ENCODE measurements at regions not wholly inside any gene's neighbourhood (a gene's known extent, or its start where the extent isn't known, plus 50 kb on each side); places are given as distances from the start of the nearest gene placed in this dataset.
"Not testable (repeated sequence)": the region's sequence is repeated elsewhere in the genome, so short reads cannot be mapped to it uniquely, and the experiment has no call there.

- no peak for DNase-seq (ENCODE audit: low read depth, low spot score)
- Histone ChIP-seq H3K36me3 (ENCODE audit: insufficient read depth, low read length) (no peaks in the 10 kb centered on the region), H3K27ac (no peak overlapping the region), H3K4me3 (no peak overlapping the region), H3K9ac (ENCODE audit: insufficient read length) (no peak overlapping the region), H3K9me3 (ENCODE audit: low read depth, low read length) (no peaks in the 10 kb centered on the region)
- TF ChIP-seq EZH2 (IDR thresholded peaks at IDR 0.05) (no peak), POLR2AphosphoS5 (IDR thresholded peaks at IDR 0.05; ENCODE audit: borderline replicate concordance, low read depth, low read length) (no peak), FOXP2 (optimal IDR thresholded peaks at IDR 0.05; ENCODE audit: control extremely low read depth, extremely low read length, insufficient read depth) (no peak)
Observed at GRCh38 chr22:49393526-49393925, 434.1 kb downstream of the BRD1 start.

GRCh38 chr22:49392841-49393510 lies 434.7 kb downstream of the BRD1 start:
- Histone ChIP-seq H3K27ac (no peak overlapping the region), H3K36me3 (ENCODE audit: insufficient read depth, low read length) (no peaks in the 10 kb centered on the region), H3K4me3 (no peak overlapping the region), H3K9ac (ENCODE audit: insufficient read length) (no peak overlapping the region), H3K9me3 (ENCODE audit: low read depth, low read length) (no peaks in the 10 kb centered on the region)
- no peak for DNase-seq (ENCODE audit: low read depth, low spot score)
- TF ChIP-seq POLR2AphosphoS5 (IDR thresholded peaks at IDR 0.05; ENCODE audit: borderline replicate concordance, low read depth, low read length) = no peak

GRCh38 chr22:49392247-49392646 lies 435.4 kb downstream of the BRD1 start:
- H3K36me3 ChIP-seq (ENCODE audit: insufficient read depth, low read length) = no peaks in the 10 kb centered on the region
- H3K9me3 ChIP-seq (ENCODE audit: low read depth, low read length) = no peaks in the 10 kb centered on the region
- no peak overlapping the region for H3K4me3 ChIP-seq
- no peak for TF ChIP-seq EZH2 (IDR thresholded peaks at IDR 0.05)
- TF ChIP-seq POLR2AphosphoS5 (IDR thresholded peaks at IDR 0.05; ENCODE audit: borderline replicate concordance, low read depth, low read length) = no peak
- no peak for TF ChIP-seq FOXP2 (optimal IDR thresholded peaks at IDR 0.05; ENCODE audit: control extremely low read depth, extremely low read length, insufficient read depth)
- no peak overlapping the region for H3K27ac ChIP-seq
- H3K9ac ChIP-seq (ENCODE audit: insufficient read length) = no peak overlapping the region
- no peak for DNase-seq (ENCODE audit: low read depth, low spot score)

- Histone ChIP-seq H3K27ac (no peak overlapping the region), H3K36me3 (ENCODE audit: insufficient read depth, low read length) (no peaks in the 10 kb centered on the region), H3K9ac (ENCODE audit: insufficient read length) (no peak overlapping the region), H3K9me3 (ENCODE audit: low read depth, low read length) (no peaks in the 10 kb centered on the region), H3K4me3 (no peak overlapping the region)
- TF ChIP-seq EZH2 (IDR thresholded peaks at IDR 0.05) (no peak), POLR2AphosphoS5 (IDR thresholded peaks at IDR 0.05; ENCODE audit: borderline replicate concordance, low read depth, low read length) (no peak)
- DNase-seq (ENCODE audit: low read depth, low spot score) = no peak
Observed at GRCh38 chr22:49391436-49391835, 436.2 kb downstream of the BRD1 start.

GRCh38 chr22:49390954-49391353 lies 436.7 kb downstream of the BRD1 start:
- H3K9ac ChIP-seq (ENCODE audit: insufficient read length) = no peak overlapping the region
- no peaks in the 10 kb centered on the region for H3K9me3 ChIP-seq (ENCODE audit: low read depth, low read length)
- H3K4me3 ChIP-seq = no peak overlapping the region
- H3K36me3 ChIP-seq (ENCODE audit: insufficient read depth, low read length) = no peaks in the 10 kb centered on the region
- H3K27ac ChIP-seq = no peak overlapping the region
- DNase-seq (ENCODE audit: low read depth, low spot score) = no peak
- TF ChIP-seq EZH2 (IDR thresholded peaks at IDR 0.05) (no peak), FOXP2 (optimal IDR thresholded peaks at IDR 0.05; ENCODE audit: control extremely low read depth, extremely low read length, insufficient read depth) (no peak), POLR2AphosphoS5 (IDR thresholded peaks at IDR 0.05; ENCODE audit: borderline replicate concordance, low read depth, low read length) (no peak)

GRCh38 chr22:49383909-49384308 lies 443.8 kb downstream of the BRD1 start:
- H3K9ac ChIP-seq (ENCODE audit: insufficient read length); H3K36me3 ChIP-seq (ENCODE audit: insufficient read depth, low read length); H3K9me3 ChIP-seq (ENCODE audit: low read depth, low read length); DNase-seq (ENCODE audit: low read depth, low spot score); H3K4me3 ChIP-seq; H3K27ac ChIP-seq: not testable (repeated sequence)

GRCh38 chr22:49382451-49382735 lies 445.3 kb downstream of the BRD1 start:
- DNase-seq (ENCODE audit: low read depth, low spot score) = no peak
- TF ChIP-seq FOXP2 (optimal IDR thresholded peaks at IDR 0.05; ENCODE audit: control extremely low read depth, extremely low read length, insufficient read depth) (no peak), EZH2 (IDR thresholded peaks at IDR 0.05) (no peak), POLR2AphosphoS5 (IDR thresholded peaks at IDR 0.05; ENCODE audit: borderline replicate concordance, low read depth, low read length) (no peak)
- Histone ChIP-seq H3K36me3 (ENCODE audit: insufficient read depth, low read length) (no peaks in the 10 kb centered on the region), H3K9me3 (ENCODE audit: low read depth, low read length) (no peaks in the 10 kb centered on the region), H3K9ac (ENCODE audit: insufficient read length) (no peak overlapping the region), H3K4me3 (no peak overlapping the region), H3K27ac (no peak overlapping the region)

- no peak for DNase-seq (ENCODE audit: low read depth, low spot score)
- no peak overlapping the region for H3K4me3 ChIP-seq
- no peak overlapping the region for H3K27ac ChIP-seq
- TF ChIP-seq EZH2 (IDR thresholded peaks at IDR 0.05) = no peak
- no peak for TF ChIP-seq POLR2AphosphoS5 (IDR thresholded peaks at IDR 0.05; ENCODE audit: borderline replicate concordance, low read depth, low read length)
- TF ChIP-seq FOXP2 (optimal IDR thresholded peaks at IDR 0.05; ENCODE audit: control extremely low read depth, extremely low read length, insufficient read depth) = no peak
- H3K36me3 ChIP-seq (ENCODE audit: insufficient read depth, low read length) = no peaks in the 10 kb centered on the region
- H3K9me3 ChIP-seq (ENCODE audit: low read depth, low read length) = no peaks in the 10 kb centered on the region
- H3K9ac ChIP-seq (ENCODE audit: insufficient read length) = no peak overlapping the region
Observed at GRCh38 chr22:49381595-49382450, 445.9 kb downstream of the BRD1 start.

- Histone ChIP-seq H3K4me3 (no peak overlapping the region), H3K9me3 (ENCODE audit: low read depth, low read length) (no peaks in the 10 kb centered on the region), H3K36me3 (ENCODE audit: insufficient read depth, low read length) (no peaks in the 10 kb centered on the region), H3K27ac (no peak overlapping the region), H3K9ac (ENCODE audit: insufficient read length) (no peak overlapping the region)
- TF ChIP-seq POLR2AphosphoS5 (IDR thresholded peaks at IDR 0.05; ENCODE audit: borderline replicate concordance, low read depth, low read length) (no peak), FOXP2 (optimal IDR thresholded peaks at IDR 0.05; ENCODE audit: control extremely low read depth, extremely low read length, insufficient read depth) (no peak), EZH2 (IDR thresholded peaks at IDR 0.05) (no peak)
- no peak for DNase-seq (ENCODE audit: low read depth, low spot score)
Observed at GRCh38 chr22:49380828-49381114, 446.9 kb downstream of the BRD1 start.
